Activated T-cell treated with anti-CD3 and anti-CD28 coated beads, Interleukin-2, amount 50 U/mL, for 72 hours (primary cell): ENCODE measurements at regions not wholly inside any gene's neighbourhood (a gene's known extent, or its start where the extent isn't known, plus 50 kb on each side); places are given as distances from the start of the nearest gene placed in this dataset.

Source experiments
- ATAC-seq, 2 donors: fragments of 150-1000 bp; cut with Tn5 transposase; replicated peaks in 1 of 2; 2 replicates each; pipeline ENCODE4 v1.10.0; 2021; ENCODE audit warnings: moderate library complexity in 2 of 2, mild to moderate bottlenecking in 1 of 2
- DNase-seq, 2 donors: peaks; one replicate each; pipeline ENCODE4 v3.0.0; 2021 to 2022; ENCODE audit warnings: mixed read lengths in 1 of 2
- H3K27ac Mint-ChIP-seq: one replicate; pipeline ENCODE4 v1.8.0; 2022; ENCODE audit warnings: mild to moderate bottlenecking, moderate library complexity, mixed read lengths
- H3K27me3 Mint-ChIP-seq: one replicate; pipeline ENCODE4 v1.8.0; 2022; ENCODE audit warnings: low read depth, mixed read lengths
- H3K36me3 Mint-ChIP-seq, 2 donors: one replicate each; pipeline ENCODE4 v1.8.0; 2022; ENCODE audit warnings: mixed read lengths in 2 of 2, mild to moderate bottlenecking in 1 of 2; ENCODE audit not compliant: insufficient read depth in 2 of 2
- H3K4me1 Mint-ChIP-seq: one replicate; pipeline ENCODE4 v1.8.0; 2022; ENCODE audit warnings: low read depth, mixed read lengths
- H3K4me3 Mint-ChIP-seq, 2 donors: one replicate each; pipeline ENCODE4 v1.8.0; 2022; ENCODE audit warnings: mild to moderate bottlenecking in 2 of 2, mixed read lengths in 2 of 2, moderate library complexity in 2 of 2
- H3K9me3 Mint-ChIP-seq, 2 donors: one replicate each; pipeline ENCODE4 v1.8.0; 2022; ENCODE audit warnings: mixed read lengths in 2 of 2

DNA sequence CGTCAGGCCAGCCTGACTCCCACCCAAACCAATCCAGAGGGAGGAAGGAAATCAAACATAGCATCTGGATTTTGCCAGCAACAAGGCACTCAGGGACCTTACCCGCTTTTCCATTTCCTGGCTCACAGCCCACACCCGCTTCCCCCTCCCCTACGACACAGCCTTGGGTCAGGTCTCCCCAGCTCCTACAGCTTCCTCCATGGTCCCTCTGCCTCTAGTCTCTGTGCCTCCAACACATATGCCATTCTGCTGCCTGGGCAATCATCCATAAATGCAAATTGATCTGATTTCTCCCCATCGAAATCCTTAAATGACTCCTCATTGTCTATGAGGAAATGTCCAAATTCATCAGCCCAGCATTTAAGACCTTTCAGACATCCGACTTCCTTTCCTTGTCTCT, 53.2 kb upstream of the CUX1 start:
- no peaks in the 10 kb centered on the region for H3K9me3 Mint-ChIP-seq
- no peaks in the 10 kb centered on the region for H3K4me1 Mint-ChIP-seq
- no peak for ATAC-seq
- no peaks in the 10 kb centered on the region for H3K27me3 Mint-ChIP-seq
- no peak for DNase-seq
- H3K27ac Mint-ChIP-seq, result no peak overlapping the region
- H3K36me3 Mint-ChIP-seq, result no peaks in the 10 kb centered on the region
- no peak overlapping the region for H3K4me3 Mint-ChIP-seq

DNA sequence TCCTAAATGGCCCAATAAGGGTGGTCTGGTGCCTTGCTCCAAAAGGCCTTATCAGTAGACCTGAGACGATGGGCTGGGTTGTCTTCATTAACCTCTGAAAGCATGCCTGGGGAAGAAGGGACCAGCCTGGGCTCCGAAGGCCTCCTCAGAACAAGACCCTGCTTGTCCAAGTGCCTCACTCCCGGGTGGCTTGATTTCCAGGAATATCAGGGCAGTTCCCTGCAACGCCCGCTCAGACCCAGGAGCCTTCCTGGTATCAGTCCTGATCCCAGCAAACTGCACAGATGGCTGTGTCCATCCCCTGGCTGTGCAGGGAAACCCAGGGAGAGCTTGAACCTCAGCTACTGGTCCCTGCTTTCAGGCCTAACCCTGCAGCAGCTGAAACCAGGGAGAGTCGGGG, 49.9 kb upstream of the CUX1 start:
- Mint-ChIP-seq H3K27ac (no peak overlapping the region), H3K4me1 (no peaks in the 10 kb centered on the region), H3K9me3 (no peaks in the 10 kb centered on the region), H3K36me3 (no peaks in the 10 kb centered on the region), H3K27me3 (peaks cover 5% of the 10 kb centered on the region), H3K4me3 (no peak overlapping the region)
- no peak for DNase-seq
- ATAC-seq, result no peak
